Ishikawa (cell line): ENCODE measurements at regions not wholly inside any gene's neighbourhood (a gene's known extent, or its start where the extent isn't known, plus 50 kb on each side); places are given as distances from the start of the nearest gene placed in this dataset.

Experiments used
- CEBPB ChIP-seq: IDR thresholded peaks from 2 replicates; pipeline ENCODE4 v1.6.1; 2012
- EGR1 ChIP-seq: IDR thresholded peaks from 2 replicates; pipeline ENCODE4 v1.6.1; 2012
- EP300 ChIP-seq: IDR thresholded peaks from 2 replicates; pipeline ENCODE4 v1.6.1; 2012; ENCODE audit warnings: borderline replicate concordance
- FOXM1 ChIP-seq: IDR thresholded peaks from 2 replicates; pipeline ENCODE4 v1.6.1; 2012; ENCODE audit warnings: low read depth, borderline replicate concordance
- MAX ChIP-seq: IDR thresholded peaks from 2 replicates; pipeline ENCODE4 v1.6.1; 2012
- RAD21 ChIP-seq: IDR thresholded peaks from 2 replicates; pipeline ENCODE4 v1.6.1; 2012; ENCODE audit warnings: low read depth
- REST ChIP-seq: IDR thresholded peaks from 2 replicates; pipeline ENCODE4 v1.6.1; 2012; ENCODE audit warnings: low read depth, mild to moderate bottlenecking
- TAF1 ChIP-seq: IDR thresholded peaks from 2 replicates; pipeline ENCODE4 v1.6.1; 2012; ENCODE audit warnings: low read depth, mild to moderate bottlenecking
- TEAD4 ChIP-seq: IDR thresholded peaks from 2 replicates; pipeline ENCODE4 v1.6.1; 2012
- YY1 ChIP-seq: IDR thresholded peaks from 2 replicates; pipeline ENCODE4 v1.6.1; 2012; ENCODE audit warnings: low read depth

DNA sequence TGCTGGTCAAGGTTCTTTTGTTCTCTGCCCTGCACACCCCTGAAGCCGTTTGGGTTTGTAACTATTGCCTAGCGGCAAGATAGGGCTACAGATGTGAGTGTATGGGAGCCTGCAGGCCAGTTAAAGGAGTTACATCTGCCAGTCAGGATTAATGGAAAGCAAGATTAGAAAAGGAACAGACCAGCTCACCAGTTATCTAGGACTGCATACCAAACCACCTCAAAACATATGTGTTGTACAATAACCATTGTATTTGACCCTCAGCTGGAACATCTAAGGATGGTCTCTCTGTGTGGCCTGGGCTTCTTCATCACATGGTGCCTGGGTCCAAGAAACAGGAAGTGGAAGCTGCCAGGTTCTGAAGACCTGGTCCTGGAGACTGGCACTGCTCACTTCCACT lies 52.5 kb upstream of the FBXO28 start:
- TF ChIP-seq YY1 (no peak), TEAD4 (no peak), TAF1 (no peak), EP300 (no peak), CEBPB (no peak), RAD21 (no peak), FOXM1 (no peak), REST (no peak), EGR1 (no peak), MAX (no peak)
